ENCODE measurements at regions not wholly inside any gene's neighbourhood (a gene's known extent, or its start where the extent isn't known, plus 50 kb on each side); places are given as distances from the start of the nearest gene placed in this dataset.

DNA sequence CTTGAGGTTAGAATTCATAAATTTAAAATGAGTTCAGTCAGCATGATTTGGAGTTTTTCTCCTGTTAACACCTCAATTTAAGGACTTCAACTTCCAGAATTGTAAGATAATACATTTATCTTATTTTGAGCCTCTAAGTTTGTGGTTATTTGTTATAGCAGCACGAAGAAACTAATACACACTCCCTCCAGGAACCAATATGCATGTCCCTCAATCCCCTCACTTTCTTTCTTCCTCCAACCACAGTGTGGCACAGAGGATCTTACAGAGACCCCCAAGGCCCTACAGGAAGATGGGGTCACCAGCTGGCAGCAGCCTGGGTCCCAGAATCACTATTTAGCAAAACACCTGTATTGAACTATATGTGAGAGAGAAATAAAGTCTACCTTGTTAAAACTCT is 242.0 kb downstream of the RAD51AP2 start:
- H3K9me3 Mint-ChIP-seq = peaks cover 5% of the 10 kb centered on the region
- H3K4me1 Mint-ChIP-seq (ENCODE audit: low read depth) = no peaks in the 10 kb centered on the region
- H3K36me3 Mint-ChIP-seq (ENCODE audit: low read depth) = no peaks in the 10 kb centered on the region
- DNase-seq (ENCODE audit: low spot score) = no peak
- H3K27me3 Mint-ChIP-seq (ENCODE audit: low read depth) = no peaks in the 10 kb centered on the region
- H3K4me3 Mint-ChIP-seq = no peak overlapping the region
- no peak overlapping the region for H3K27ac Mint-ChIP-seq

DNA sequence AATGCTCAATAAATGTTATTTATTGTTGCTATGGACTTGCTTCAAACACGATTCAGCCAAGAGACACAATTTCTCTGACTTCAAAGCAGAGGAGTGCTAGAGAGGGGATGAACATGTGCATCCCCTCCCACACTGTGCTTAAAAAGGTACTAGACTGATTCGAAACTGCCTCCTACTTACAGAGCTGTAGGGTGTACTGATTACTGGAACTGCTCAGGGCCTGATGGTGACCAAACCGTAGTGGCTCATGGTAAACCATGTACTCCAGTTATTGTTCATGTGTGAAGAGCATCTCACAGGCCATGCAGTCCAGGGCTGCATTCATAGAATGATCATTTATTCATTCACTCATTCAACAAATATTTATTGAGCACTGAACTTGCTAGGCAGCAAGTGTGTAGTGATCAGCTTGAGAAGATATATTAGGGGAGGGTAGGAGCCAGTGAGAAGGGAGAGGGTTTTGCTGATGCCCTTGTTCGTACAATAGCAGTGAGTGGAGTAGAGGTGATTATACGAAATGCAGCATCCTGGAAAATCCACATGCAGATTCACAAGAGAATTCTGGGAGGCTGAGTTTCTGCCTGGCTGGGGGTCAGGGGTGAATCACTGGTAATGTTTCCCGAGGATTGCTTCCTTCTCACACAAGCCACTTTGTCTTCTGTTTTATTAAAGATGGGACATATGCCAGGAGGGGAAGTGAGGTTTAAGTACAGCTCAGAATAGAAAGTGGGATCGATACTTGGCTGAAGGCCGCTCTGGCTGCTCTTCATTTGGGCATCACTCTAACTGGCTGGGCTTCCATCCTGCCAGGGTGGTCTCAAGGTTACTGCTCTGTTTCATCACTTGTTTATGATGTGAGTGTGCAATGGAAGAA is 245.4 kb downstream of the RAD51AP2 start:
- no peak overlapping the region for H3K4me3 Mint-ChIP-seq
- H3K36me3 Mint-ChIP-seq (ENCODE audit: low read depth) = no peaks in the 10 kb centered on the region
- DNase-seq (ENCODE audit: low spot score) = no peak
- no peaks in the 10 kb centered on the region for H3K27me3 Mint-ChIP-seq (ENCODE audit: low read depth)
- no peaks in the 10 kb centered on the region for H3K4me1 Mint-ChIP-seq (ENCODE audit: low read depth)
- peaks cover 5% of the 10 kb centered on the region for H3K9me3 Mint-ChIP-seq
- no peak overlapping the region for H3K27ac Mint-ChIP-seq

DNA sequence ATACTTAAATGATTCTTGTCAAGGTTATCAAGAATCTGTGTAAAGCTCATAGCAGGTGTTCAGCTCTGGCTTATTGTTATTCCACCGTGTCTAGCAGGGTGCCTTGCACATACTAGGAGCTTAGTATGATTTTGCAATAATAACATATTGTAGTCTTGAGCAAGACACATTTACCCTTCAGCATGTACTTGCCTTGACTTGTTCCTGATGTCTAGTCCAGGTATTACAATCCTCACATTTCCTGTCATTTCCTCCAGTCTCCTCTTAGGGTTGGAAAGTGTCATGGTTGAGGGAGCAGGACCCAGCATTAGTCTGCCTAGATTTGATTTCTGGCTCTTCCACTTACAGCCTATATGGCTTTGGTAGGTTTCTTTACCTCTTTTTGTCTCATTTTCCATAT is 246.1 kb downstream of the RAD51AP2 start:
- Mint-ChIP-seq H3K9me3 (peaks cover 5% of the 10 kb centered on the region), H3K4me3 (no peak overlapping the region), H3K27me3 (ENCODE audit: low read depth) (no peaks in the 10 kb centered on the region), H3K27ac (no peak overlapping the region), H3K36me3 (ENCODE audit: low read depth) (no peaks in the 10 kb centered on the region), H3K4me1 (ENCODE audit: low read depth) (no peaks in the 10 kb centered on the region)
- DNase-seq (ENCODE audit: low spot score) = no peak

DNA sequence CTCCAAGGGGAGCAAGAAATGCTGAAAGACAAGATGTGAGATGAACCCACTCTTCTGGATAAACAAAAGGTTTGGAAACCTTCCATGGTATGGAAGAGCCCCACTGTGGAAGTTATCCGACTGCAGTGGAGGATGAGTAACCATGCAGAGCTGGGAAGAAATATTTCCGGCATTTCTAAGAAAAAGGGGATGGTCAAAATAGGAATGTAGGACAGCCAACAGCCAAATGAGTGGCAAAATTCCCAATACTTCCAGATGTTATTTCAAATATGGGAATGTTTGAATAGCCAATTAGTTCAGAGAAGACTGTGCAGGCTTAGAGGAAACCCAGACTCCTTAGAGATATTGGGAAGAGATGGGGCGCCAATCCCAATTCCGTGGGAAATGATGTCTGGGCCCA is 246.8 kb downstream of the RAD51AP2 start:
- Mint-ChIP-seq H3K27ac (no peak overlapping the region), H3K9me3 (peaks cover 3% of the 10 kb centered on the region)

DNA sequence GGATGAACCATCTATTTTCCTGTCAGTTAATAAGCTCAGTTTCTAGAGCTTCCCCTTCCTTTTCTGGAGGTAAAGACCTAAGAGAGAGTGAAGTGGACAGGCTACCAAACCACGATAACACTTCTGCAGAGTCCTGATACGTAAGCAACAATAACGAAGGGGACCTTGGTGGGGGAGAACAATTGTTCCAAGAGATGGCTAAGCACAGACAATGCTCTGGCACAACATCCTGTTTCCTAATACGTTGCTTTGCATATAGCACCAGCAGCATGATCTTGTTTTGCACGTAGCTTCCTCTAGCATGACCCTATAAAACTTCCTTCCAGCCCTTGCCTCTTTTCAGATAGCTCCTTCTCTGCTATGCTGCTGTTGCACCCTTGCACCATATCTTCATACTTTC is 247.3 kb downstream of the RAD51AP2 start:
- H3K4me3 Mint-ChIP-seq = no peak overlapping the region
- no peaks in the 10 kb centered on the region for H3K4me1 Mint-ChIP-seq (ENCODE audit: low read depth)
- no peak for DNase-seq (ENCODE audit: low spot score)
- no peaks in the 10 kb centered on the region for H3K9me3 Mint-ChIP-seq
- no peaks in the 10 kb centered on the region for H3K27me3 Mint-ChIP-seq (ENCODE audit: low read depth)
- no peaks in the 10 kb centered on the region for H3K36me3 Mint-ChIP-seq (ENCODE audit: low read depth)
- no peak overlapping the region for H3K27ac Mint-ChIP-seq

More for the DNA sequence above, 246.8 kb downstream of the RAD51AP2 start:
- Mint-ChIP-seq H3K27me3 (ENCODE audit: low read depth) (no peaks in the 10 kb centered on the region), H3K36me3 (ENCODE audit: low read depth) (no peaks in the 10 kb centered on the region), H3K4me3 (no peak overlapping the region), H3K4me1 (ENCODE audit: low read depth) (no peaks in the 10 kb centered on the region)
- DNase-seq (ENCODE audit: low spot score) = no peak

DNA sequence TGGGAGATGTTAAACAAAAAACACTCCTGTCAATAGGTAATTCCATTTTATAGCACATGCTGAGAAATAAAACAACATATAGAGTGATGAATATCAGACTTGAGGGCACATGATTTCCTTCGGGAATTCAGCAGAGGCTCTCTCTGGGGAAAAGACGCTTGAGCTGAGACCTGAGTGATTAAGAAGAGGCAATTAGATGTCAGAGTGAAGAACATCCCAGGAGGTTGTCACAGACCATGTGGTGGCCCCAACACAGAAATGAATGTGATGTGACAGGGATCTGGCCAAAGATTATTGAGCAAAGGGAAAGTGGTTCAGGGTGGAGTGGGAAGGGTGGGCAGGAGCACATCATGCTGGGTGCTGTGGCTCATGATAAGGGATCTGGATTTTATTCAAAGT is 254.7 kb downstream of the RAD51AP2 start:
- Mint-ChIP-seq H3K36me3 (ENCODE audit: low read depth) (no peaks in the 10 kb centered on the region), H3K27ac (no peak overlapping the region), H3K9me3 (no peaks in the 10 kb centered on the region), H3K27me3 (ENCODE audit: low read depth) (no peaks in the 10 kb centered on the region), H3K4me1 (ENCODE audit: low read depth) (no peaks in the 10 kb centered on the region), H3K4me3 (no peak overlapping the region)
- DNase-seq (ENCODE audit: low spot score) = no peak

DNA sequence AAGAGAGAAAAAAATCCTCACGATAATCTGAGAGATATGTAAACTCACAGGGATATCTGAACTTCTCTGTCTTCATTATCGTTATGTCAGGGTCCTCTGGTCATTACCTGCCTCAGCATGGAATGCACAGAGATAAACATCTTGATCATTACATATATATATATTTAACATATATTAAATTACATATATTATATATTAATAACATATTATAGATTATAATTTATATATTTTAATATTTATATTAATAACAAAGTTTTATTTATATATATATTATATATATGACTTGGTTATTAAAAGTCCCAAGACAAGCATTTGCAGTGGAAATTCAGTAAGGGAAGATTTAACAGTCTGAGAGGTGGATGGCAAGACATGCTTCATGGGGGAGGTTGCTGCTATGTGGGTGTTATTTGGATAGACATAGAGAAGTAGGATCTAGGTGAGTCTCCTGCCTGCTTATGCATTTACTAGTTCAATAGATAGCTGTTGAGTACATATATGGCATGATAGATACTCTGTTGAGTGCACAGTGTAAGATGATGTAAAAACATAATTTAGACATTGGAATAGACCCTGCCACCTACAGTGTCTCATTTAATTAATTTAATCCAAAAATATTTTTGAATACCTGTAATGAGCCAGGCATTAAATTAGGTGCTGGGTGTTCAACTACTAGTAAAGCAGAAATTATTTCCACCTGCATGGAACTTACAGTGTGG is 255.2 kb downstream of the RAD51AP2 start:
- no peaks in the 10 kb centered on the region for H3K4me1 Mint-ChIP-seq (ENCODE audit: low read depth)
- no peaks in the 10 kb centered on the region for H3K9me3 Mint-ChIP-seq
- no peak for DNase-seq (ENCODE audit: low spot score)
- no peak overlapping the region for H3K4me3 Mint-ChIP-seq
- H3K36me3 Mint-ChIP-seq (ENCODE audit: low read depth) = no peaks in the 10 kb centered on the region
- H3K27ac Mint-ChIP-seq = no peak overlapping the region
- H3K27me3 Mint-ChIP-seq (ENCODE audit: low read depth) = no peaks in the 10 kb centered on the region

DNA sequence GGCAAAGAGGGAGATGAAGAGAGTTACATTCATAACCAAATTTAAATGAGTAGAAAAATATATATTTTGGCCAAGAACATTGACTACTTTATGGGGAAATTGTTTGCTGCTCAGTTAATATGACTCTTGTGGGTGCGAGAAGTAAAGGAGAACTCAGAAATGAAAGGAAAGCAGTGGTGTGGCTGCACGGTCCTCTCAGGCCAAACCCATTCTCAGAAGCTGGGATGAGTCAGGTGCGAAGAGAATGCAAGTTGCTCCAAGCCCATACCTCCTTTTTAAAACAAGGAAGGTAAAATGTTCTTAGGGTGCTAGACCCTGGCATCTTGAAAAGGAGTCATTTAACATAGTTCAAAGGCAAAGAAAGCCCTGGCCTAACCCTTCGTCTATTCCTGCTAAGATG is 258.6 kb downstream of the RAD51AP2 start:
- H3K9me3 Mint-ChIP-seq = no peaks in the 10 kb centered on the region
- H3K36me3 Mint-ChIP-seq (ENCODE audit: low read depth) = no peaks in the 10 kb centered on the region
- no peak overlapping the region for H3K4me3 Mint-ChIP-seq
- H3K4me1 Mint-ChIP-seq (ENCODE audit: low read depth) = no peaks in the 10 kb centered on the region
- H3K27me3 Mint-ChIP-seq (ENCODE audit: low read depth) = no peaks in the 10 kb centered on the region
- H3K27ac Mint-ChIP-seq = no peak overlapping the region
- no peak for DNase-seq (ENCODE audit: low spot score)

DNA sequence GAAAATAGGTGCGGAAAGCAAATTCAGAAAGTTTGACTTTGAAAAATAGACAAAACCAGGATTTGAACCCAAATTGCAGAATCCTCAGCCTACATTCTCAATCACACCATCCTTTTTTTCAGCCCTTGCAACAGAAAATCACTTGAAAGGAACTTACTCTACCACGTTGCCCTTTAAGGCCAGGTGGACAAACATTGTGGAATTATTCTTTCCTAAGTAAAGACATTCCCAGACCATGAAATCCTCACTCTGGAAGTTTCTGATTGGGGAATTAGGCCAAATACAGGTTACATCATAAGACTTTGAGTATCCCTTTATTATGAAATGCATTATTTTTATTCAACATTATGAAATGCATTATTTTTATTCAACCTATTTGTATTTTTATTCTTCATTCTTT is 259.4 kb downstream of the RAD51AP2 start:
- Mint-ChIP-seq H3K27me3 (ENCODE audit: low read depth) (no peaks in the 10 kb centered on the region), H3K27ac (no peak overlapping the region), H3K4me3 (no peak overlapping the region), H3K36me3 (ENCODE audit: low read depth) (no peaks in the 10 kb centered on the region), H3K4me1 (ENCODE audit: low read depth) (no peaks in the 10 kb centered on the region), H3K9me3 (no peaks in the 10 kb centered on the region)
- no peak for DNase-seq (ENCODE audit: low spot score)

DNA sequence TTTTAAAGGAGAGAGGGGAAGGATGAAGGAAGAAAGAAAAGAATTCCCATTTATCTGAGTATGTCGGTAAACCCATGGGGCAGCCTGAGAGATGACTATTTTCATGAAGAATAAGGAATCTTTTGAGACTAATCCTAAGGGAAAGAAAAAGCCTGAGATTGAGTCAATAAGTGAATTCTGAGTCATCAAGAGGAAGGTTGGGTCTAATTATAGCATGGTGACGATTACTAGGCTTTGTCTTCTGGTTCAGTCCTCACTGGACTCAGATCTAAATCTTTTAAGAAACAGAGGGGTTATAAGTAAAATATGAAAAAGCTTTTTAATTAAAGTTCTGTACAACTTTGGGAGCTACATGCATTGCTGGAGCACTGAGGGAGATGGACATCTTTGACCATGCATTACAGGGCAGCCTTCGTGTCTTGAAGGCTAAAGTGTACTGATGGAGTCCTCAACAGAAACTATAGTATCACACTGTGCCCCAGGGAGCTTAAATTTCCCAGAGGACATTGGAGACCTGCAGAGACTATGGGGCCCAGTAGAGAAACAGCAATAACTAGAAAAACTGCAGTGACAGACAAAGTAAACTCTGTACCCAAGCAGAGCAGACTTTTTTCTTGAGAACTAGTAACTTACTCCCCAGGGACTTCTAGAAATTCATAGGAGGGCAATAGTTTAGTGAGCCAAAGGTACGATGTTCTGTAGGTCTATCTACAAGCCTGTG is 260.9 kb downstream of the RAD51AP2 start:
- no peaks in the 10 kb centered on the region for H3K4me1 Mint-ChIP-seq (ENCODE audit: low read depth)
- H3K27me3 Mint-ChIP-seq (ENCODE audit: low read depth) = no peaks in the 10 kb centered on the region
- no peaks in the 10 kb centered on the region for H3K9me3 Mint-ChIP-seq
- no peak overlapping the region for H3K4me3 Mint-ChIP-seq
- no peaks in the 10 kb centered on the region for H3K36me3 Mint-ChIP-seq (ENCODE audit: low read depth)
- H3K27ac Mint-ChIP-seq = no peak overlapping the region
- DNase-seq (ENCODE audit: low spot score) = no peak

DNA sequence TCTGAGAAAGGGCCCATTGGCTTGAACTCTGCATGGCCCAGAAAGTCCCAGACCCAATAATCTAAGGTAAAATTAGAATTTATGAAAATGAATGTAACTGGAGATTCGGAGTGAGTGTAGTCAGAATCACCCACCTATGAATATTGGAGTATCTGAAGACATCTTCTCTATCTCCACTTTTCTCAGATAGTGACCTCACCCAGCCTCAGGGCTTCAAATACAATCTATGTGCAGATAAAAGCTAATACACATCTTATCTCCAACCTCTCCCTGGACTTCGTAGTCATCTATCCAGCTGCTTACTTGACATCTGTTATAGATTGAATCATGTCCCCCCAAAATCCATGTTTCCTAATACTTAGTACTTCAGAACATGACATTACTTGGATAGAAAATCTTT is 263.2 kb downstream of the RAD51AP2 start:
- H3K36me3 Mint-ChIP-seq (ENCODE audit: low read depth) = no peaks in the 10 kb centered on the region

DNA sequence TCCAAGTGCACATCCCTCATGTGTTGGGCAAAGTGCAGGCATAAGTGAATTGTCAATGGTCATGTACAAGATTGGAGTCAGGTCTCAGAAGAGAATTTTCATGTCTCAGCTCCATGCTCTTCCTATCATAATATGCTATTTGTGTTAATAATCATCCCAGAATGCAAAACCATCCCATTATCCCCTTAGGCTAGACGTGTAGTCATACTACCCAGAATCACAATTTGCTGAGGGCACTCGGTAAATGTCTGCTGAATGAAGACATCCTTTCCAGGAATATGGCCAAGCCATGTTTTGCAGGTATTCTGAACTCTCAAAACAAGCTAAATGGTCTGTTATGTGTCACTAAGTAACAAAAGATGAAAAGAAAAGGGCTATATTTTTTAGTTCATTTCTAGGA is 263.8 kb downstream of the RAD51AP2 start:
- Mint-ChIP-seq H3K27ac (no peak overlapping the region), H3K4me1 (ENCODE audit: low read depth) (no peaks in the 10 kb centered on the region), H3K4me3 (no peak overlapping the region), H3K9me3 (no peaks in the 10 kb centered on the region), H3K36me3 (ENCODE audit: low read depth) (no peaks in the 10 kb centered on the region), H3K27me3 (ENCODE audit: low read depth) (no peaks in the 10 kb centered on the region)
- DNase-seq (ENCODE audit: low spot score) = no peak

More for the DNA sequence above, 263.2 kb downstream of the RAD51AP2 start:
- Mint-ChIP-seq H3K9me3 (no peaks in the 10 kb centered on the region), H3K27ac (no peak overlapping the region), H3K4me1 (ENCODE audit: low read depth) (no peaks in the 10 kb centered on the region), H3K27me3 (ENCODE audit: low read depth) (no peaks in the 10 kb centered on the region), H3K4me3 (no peak overlapping the region)
- no peak for DNase-seq (ENCODE audit: low spot score)

DNA sequence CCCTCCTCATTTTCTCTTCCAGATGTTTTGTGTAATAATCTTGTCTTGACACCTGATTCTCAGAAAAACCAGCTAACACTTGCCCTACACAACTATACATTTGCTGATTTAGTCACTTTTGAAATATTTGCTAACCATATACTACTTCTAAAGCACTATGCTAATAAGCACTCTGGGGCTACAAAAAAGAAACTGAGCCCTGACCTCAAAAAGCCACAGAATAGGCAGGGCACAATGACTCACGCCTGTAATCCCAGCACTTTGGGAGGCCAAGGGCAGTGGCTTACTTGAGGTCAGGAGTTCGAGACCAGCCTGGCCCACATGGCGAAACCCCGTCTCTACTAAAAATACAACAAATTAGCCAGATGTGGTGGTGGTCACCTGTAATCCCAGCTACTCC is 266.0 kb downstream of the RAD51AP2 start:
- H3K4me1 Mint-ChIP-seq (ENCODE audit: low read depth) = no peaks in the 10 kb centered on the region
- no peaks in the 10 kb centered on the region for H3K27me3 Mint-ChIP-seq (ENCODE audit: low read depth)
- no peak overlapping the region for H3K4me3 Mint-ChIP-seq
- no peaks in the 10 kb centered on the region for H3K9me3 Mint-ChIP-seq
- no peak overlapping the region for H3K27ac Mint-ChIP-seq
- no peak for DNase-seq (ENCODE audit: low spot score)
- H3K36me3 Mint-ChIP-seq (ENCODE audit: low read depth) = no peaks in the 10 kb centered on the region

DNA sequence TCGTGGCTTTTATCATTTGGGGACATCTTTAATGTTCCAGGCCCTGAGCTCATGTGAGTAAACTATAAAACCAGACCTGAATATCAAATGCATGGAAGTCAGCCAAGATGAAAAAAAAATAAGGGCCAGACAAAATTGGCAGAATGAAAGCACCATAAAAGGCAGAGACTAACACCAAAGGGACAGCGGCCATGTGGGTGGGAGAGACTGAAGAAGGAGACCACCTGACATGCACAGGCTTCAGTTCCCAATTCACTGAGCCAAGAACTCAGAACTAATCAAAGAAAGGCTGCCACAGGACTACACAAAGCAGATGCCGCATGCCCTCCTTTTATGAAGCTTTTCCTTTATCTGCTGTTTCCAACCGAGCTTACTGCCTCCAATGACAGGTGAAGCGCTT is 267.1 kb downstream of the RAD51AP2 start:
- no peaks in the 10 kb centered on the region for H3K9me3 Mint-ChIP-seq
- no peaks in the 10 kb centered on the region for H3K4me1 Mint-ChIP-seq (ENCODE audit: low read depth)
- no peak for DNase-seq (ENCODE audit: low spot score)
- no peak overlapping the region for H3K27ac Mint-ChIP-seq
- no peaks in the 10 kb centered on the region for H3K27me3 Mint-ChIP-seq (ENCODE audit: low read depth)
- H3K36me3 Mint-ChIP-seq (ENCODE audit: low read depth) = no peaks in the 10 kb centered on the region
- H3K4me3 Mint-ChIP-seq = no peak overlapping the region
